CD4-positive, alpha-beta T cell treated with Interleukin-15 for 4 hours (primary cell): ENCODE measurements at regions not wholly inside any gene's neighbourhood (a gene's known extent, or its start where the extent isn't known, plus 50 kb on each side); places are given as distances from the start of the nearest gene placed in this dataset.
A peak's percentile ranks its signal among the peaks of the same experiment; 100 is the strongest.

Source experiments
- DNase-seq: peaks from one replicate; pipeline ENCODE4 v3.0.0-alpha.2; 2020; ENCODE audit warnings: low spot score

GRCh38 chr15:59953392-59953883 lies 50.7 kb upstream of the FOXB1 start:
- no peak for DNase-seq

- DNase-seq, result no peak
Observed at GRCh38 chr15:59952960-59953359, 51.2 kb upstream of the FOXB1 start.

- DNase-seq, result no peak
Observed at GRCh38 chr15:59950603-59951388, 53.3 kb upstream of the FOXB1 start.

- DNase-seq, result no peak
Observed at GRCh38 chr15:59948924-59949613, 55.0 kb upstream of the FOXB1 start.

GRCh38 chr15:59946084-59946483 lies 58.0 kb upstream of the FOXB1 start:
- DNase-seq, result no peak

GRCh38 chr15:59945036-59945435 lies 59.1 kb upstream of the FOXB1 start:
- DNase-seq, result no peak

GRCh38 chr15:59941612-59942011 lies 62.5 kb upstream of the FOXB1 start:
- DNase-seq, result no peak

- no peak for DNase-seq
Observed at GRCh38 chr15:59940928-59941327, 63.2 kb upstream of the FOXB1 start.

- no peak for DNase-seq
Observed at GRCh38 chr15:59940456-59940855, 63.7 kb upstream of the FOXB1 start.

- no peak for DNase-seq
Observed at GRCh38 chr15:59936741-59937140, 67.4 kb upstream of the FOXB1 start.

- DNase-seq, result no peak
Observed at GRCh38 chr15:59933607-59934006, 70.5 kb upstream of the FOXB1 start.

- DNase-seq, result no peak
Observed at GRCh38 chr15:59931646-59932261, 72.4 kb upstream of the FOXB1 start.

- no peak for DNase-seq
Observed at GRCh38 chr15:59924812-59925522, 79.1 kb upstream of the FOXB1 start.

GRCh38 chr15:59924096-59924495 lies 80.0 kb upstream of the FOXB1 start:
- no peak for DNase-seq

GRCh38 chr15:59923508-59923907 lies 80.6 kb upstream of the FOXB1 start:
- DNase-seq, result no peak

GRCh38 chr15:59918994-59919951 lies 84.8 kb upstream of the FOXB1 start:
- DNase-seq, result peak; percentile 63

GRCh38 chr15:59917504-59918157 lies 86.5 kb upstream of the FOXB1 start:
- peak; percentile 59 for DNase-seq

- no peak for DNase-seq
Observed at GRCh38 chr15:59906046-59906445, 98.1 kb upstream of the FOXB1 start.

GRCh38 chr15:59905176-59905575 lies 98.9 kb upstream of the FOXB1 start:
- no peak for DNase-seq

GRCh38 chr15:59904450-59905135 lies 99.5 kb upstream of the FOXB1 start:
- DNase-seq, result no peak
